ENCODE measurements at regions not wholly inside any gene's neighbourhood (a gene's known extent, or its start where the extent isn't known, plus 50 kb on each side); places are given as distances from the start of the nearest gene placed in this dataset.

DNA sequence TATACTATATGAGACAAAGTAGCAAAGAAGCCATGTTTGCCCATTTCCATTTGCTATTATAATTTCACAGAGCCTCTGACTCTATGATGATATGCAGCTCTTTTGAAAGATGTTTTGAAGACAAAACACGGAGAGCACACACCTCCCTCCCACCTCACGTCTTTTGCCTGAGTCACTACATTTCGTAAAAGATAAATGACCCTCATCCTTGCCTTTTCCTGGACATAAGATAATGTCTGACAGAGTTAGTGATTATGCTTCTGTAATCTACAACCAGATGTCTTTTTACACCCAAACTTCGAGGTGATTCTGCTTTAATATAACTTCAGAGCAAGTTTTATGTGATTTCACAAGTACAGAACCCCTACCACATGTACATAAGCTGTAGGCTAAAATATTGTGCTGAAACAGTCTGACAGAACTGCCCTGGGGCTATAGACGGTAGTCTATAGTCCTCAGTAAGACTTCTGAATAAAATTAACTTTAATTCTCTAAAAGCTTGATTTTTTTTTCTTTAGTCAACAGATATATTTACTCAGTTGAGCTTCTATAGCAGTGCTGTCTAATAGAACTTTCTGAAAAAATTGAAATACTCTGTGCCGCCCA is 99.9 kb downstream of the CD200R1L start:
- DNase-seq: no peak
- H3K4me1 Mint-ChIP-seq (ENCODE audit: low read depth): peaks cover 12% of the 10 kb centered on the region
- no peaks in the 10 kb centered on the region for H3K9me3 Mint-ChIP-seq
- H3K4me3 Mint-ChIP-seq: no peak overlapping the region
- CTCF ChIA-PET: interaction anchor here (4.8 kb wide), 1 partner anchor 12 kb away, joined by 20 read pairs; no protein-coding TSS in a partner anchor
- no peak overlapping the region for H3K27ac Mint-ChIP-seq
- no peaks in the 10 kb centered on the region for H3K36me3 Mint-ChIP-seq (ENCODE audit: low read depth)
- intact Hi-C loops (cut with micrococcal nuclease): no loop called here
- H3K27me3 Mint-ChIP-seq (ENCODE audit: low read depth): no peaks in the 10 kb centered on the region

DNA sequence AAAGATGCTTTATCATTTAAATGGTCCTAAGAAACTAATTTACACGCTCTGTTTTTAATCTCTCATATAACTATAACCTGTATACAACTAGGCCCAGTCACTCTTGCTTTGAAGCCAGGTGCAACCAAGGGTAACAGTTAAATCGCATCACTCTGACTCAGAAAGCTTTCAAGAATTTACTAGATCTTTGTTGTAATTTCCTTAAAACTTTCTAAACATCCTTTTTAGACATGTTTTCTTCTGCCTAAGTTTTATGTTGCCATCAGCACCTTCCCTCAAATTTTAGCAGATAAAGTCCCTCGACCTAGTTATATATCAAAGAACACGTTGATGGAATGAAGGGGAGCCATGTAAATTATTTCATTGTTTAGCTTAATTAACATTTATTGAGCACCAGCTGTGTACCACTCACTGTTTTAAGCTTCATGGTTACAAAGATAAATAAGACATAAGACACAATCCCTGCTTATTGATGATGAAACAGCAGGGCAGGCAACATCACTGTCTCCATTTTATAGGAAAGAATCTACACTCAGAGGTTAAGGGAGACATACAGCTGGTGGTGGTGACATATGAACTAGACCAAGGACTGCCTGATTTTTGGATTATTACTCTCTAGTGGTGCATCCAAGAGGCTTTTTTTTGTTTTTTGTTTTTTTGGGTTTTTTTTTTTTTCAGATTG is 101.0 kb downstream of the CD200R1L start:
- Mint-ChIP-seq H3K9me3 (no peaks in the 10 kb centered on the region), H3K4me3 (no peak overlapping the region), H3K27me3 (ENCODE audit: low read depth) (no peaks in the 10 kb centered on the region), H3K27ac (no peak overlapping the region), H3K36me3 (ENCODE audit: low read depth) (no peaks in the 10 kb centered on the region), H3K4me1 (ENCODE audit: low read depth) (peaks cover 21% of the 10 kb centered on the region)
- peak; percentile 40 for DNase-seq
- intact Hi-C loops (cut with micrococcal nuclease): loop anchor here (1.0 kb wide), 1 partner anchor 8 kb away; no protein-coding TSS in a partner anchor
- CTCF ChIA-PET: interaction anchor here (1.2 to 4.8 kb wide), 3 partner anchors 11 to 234 kb away, joined by 3 to 20 read pairs (median 3); no protein-coding TSS in a partner anchor

- Mint-ChIP-seq H3K27ac (no peak overlapping the region), H3K36me3 (ENCODE audit: low read depth) (no peaks in the 10 kb centered on the region), H3K4me3 (no peak overlapping the region), H3K4me1 (ENCODE audit: low read depth) (peaks cover 28% of the 10 kb centered on the region), H3K27me3 (ENCODE audit: low read depth) (no peaks in the 10 kb centered on the region), H3K9me3 (no peaks in the 10 kb centered on the region)
- no peak for DNase-seq
- CTCF ChIA-PET: interaction anchor here (1.2 to 4.8 kb wide), 3 partner anchors 10 to 234 kb away, joined by 3 to 20 read pairs (median 3); no protein-coding TSS in a partner anchor
- intact Hi-C loops (cut with micrococcal nuclease): loop anchor here (1.0 kb wide), 1 partner anchor 8 kb away; no protein-coding TSS in a partner anchor
Measured at GRCh38 chr3:112744825-112745566, 101.7 kb downstream of the CD200R1L start.

DNA sequence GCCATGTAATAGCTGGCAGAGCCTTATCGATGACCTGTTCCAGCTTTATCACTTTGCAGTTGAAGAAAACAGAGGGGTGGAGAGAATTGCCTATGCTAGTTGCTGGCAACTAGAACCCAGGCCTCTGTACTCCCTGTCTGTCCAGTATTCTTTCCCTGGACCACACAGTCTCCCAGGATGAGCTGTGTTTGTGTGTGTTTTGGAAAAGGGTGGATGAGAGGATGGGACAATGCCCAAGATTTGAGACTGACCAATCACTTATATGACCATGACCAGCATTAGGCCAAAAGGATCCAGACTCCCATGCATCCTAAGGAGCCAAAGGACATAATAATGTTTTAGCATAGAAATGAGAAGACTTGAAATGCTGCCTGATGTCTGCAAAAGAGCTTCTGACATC is 102.6 kb downstream of the CD200R1L start:
- CTCF ChIA-PET: interaction anchor here (1.2 to 4.8 kb wide), 2 partner anchors 9 to 15 kb away, joined by 3 to 20 read pairs; no protein-coding TSS in a partner anchor
- intact Hi-C loops (cut with micrococcal nuclease): no loop called here
- Mint-ChIP-seq H3K4me3 (no peak overlapping the region), H3K36me3 (ENCODE audit: low read depth) (no peaks in the 10 kb centered on the region), H3K9me3 (no peaks in the 10 kb centered on the region), H3K27ac (no peak overlapping the region), H3K4me1 (ENCODE audit: low read depth) (peaks cover 37% of the 10 kb centered on the region), H3K27me3 (ENCODE audit: low read depth) (no peaks in the 10 kb centered on the region)
- no peak for DNase-seq

GRCh38 chr3:112742934-112743333 is 102.0 kb upstream of the CCDC80 start:
- Mint-ChIP-seq H3K27ac (no peak overlapping the region), H3K4me1 (ENCODE audit: low read depth) (peaks cover 45% of the 10 kb centered on the region)
- intact Hi-C loops (cut with micrococcal nuclease): no loop called here

DNA sequence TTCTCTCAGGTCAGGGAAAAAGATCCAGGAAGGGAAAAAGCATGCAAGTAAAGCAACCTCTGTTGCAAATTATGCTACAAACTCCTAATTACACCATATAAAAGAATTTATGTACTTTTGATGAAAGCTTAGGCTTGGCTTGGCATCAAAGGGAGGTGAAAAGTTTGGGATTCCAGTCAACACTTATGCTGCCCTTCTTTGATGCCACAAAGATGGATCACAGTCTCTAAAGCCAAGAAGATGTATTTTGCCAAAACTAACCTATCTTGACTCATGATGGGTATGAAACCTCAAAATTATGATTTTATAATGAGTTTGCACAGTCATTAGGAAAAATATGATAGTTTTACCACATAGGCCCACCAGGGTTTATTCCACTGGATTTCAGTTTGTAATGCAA is 101.0 kb upstream of the CCDC80 start:
- Mint-ChIP-seq H3K4me1 (ENCODE audit: low read depth) (peaks cover 52% of the 10 kb centered on the region), H3K4me3 (no peak overlapping the region), H3K27ac (no peak overlapping the region), H3K27me3 (ENCODE audit: low read depth) (no peaks in the 10 kb centered on the region), H3K9me3 (no peaks in the 10 kb centered on the region), H3K36me3 (ENCODE audit: low read depth) (no peaks in the 10 kb centered on the region)
- CTCF ChIA-PET: no interaction called here
- no peak for DNase-seq
- intact Hi-C loops (cut with micrococcal nuclease): loop anchor here (2.0 kb wide), 1 partner anchor 29 kb away; no protein-coding TSS in a partner anchor

More at GRCh38 chr3:112742934-112743333, 102.0 kb upstream of the CCDC80 start:
- no peaks in the 10 kb centered on the region for H3K36me3 Mint-ChIP-seq (ENCODE audit: low read depth)
- no peak overlapping the region for H3K4me3 Mint-ChIP-seq
- CTCF ChIA-PET: interaction anchor here (0.7 kb wide), 1 partner anchor 66 kb away, joined by 3 read pairs; no protein-coding TSS in a partner anchor
- no peaks in the 10 kb centered on the region for H3K27me3 Mint-ChIP-seq (ENCODE audit: low read depth)
- DNase-seq: no peak
- no peaks in the 10 kb centered on the region for H3K9me3 Mint-ChIP-seq

DNA sequence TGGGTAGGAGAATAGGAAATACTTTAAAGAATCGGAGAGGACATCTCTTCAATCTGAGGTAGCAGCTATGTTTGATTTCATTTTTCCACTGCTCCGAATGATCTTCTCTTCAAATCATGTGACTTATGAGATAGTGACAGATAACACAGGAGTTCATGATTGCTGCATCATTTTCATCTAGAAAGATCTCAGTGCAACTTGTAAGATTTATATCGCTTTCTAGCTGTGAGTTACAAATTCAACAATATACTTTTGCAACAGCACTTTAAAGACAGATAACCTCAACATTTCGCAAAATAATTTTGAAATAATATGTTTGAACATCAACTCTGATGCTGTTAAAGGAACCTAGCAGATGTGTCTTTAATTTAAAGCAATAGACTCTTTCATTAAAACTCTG is 99.9 kb upstream of the CCDC80 start:
- no peak for DNase-seq
- no peak overlapping the region for H3K27ac Mint-ChIP-seq
- no peaks in the 10 kb centered on the region for H3K27me3 Mint-ChIP-seq (ENCODE audit: low read depth)
- H3K4me1 Mint-ChIP-seq (ENCODE audit: low read depth): peaks cover 61% of the 10 kb centered on the region
- intact Hi-C loops (cut with micrococcal nuclease): loop anchor here (2.0 kb wide), 1 partner anchor 30 kb away; no protein-coding TSS in a partner anchor
- no peaks in the 10 kb centered on the region for H3K9me3 Mint-ChIP-seq
- CTCF ChIA-PET: interaction anchor here (1.1 to 1.6 kb wide), 4 partner anchors 20 to 246 kb away, joined by 3 to 5 read pairs (median 4); no protein-coding TSS in a partner anchor
- H3K4me3 Mint-ChIP-seq: no peak overlapping the region
- no peaks in the 10 kb centered on the region for H3K36me3 Mint-ChIP-seq (ENCODE audit: low read depth)

DNA sequence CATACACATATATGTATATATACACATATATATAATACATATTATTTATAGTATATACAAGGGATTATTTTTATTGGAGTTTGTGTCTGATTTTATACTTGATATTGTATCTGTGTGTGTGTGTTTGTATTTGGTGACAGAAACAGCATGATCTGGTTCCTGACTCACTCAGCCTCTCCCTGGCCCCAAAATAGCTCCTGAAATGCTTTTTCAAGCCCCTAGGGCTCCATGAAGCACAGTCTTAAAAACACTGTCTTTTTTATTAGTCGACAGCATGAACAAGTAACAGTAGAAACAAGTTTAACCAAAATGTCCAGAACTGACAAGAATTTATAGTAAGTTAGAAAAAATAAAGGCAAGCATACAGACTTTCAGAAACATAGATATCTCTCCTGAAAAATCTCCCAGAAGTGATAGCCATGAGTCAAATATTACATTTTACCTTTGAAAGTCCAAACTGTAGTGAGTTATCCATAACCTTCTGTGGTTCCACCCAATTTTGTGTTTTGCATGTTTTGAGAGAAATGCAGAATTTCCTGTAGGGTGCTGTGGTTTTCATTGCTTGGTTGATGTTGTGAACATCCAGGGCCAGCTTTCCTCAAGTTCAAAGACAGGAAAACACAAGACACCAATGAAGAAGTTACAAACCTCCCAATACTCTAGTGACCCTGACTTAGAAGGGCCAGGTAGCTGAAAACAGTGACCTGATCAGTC is 98.5 kb upstream of the CCDC80 start:
- H3K4me1 Mint-ChIP-seq (ENCODE audit: low read depth): peaks cover 57% of the 10 kb centered on the region
- intact Hi-C loops (cut with micrococcal nuclease): loop anchor here (5.0 kb wide), 1 partner anchor 602 kb away; no protein-coding TSS in a partner anchor
- DNase-seq: no peak
- no peak overlapping the region for H3K4me3 Mint-ChIP-seq
- H3K27ac Mint-ChIP-seq: no peak overlapping the region
- no peaks in the 10 kb centered on the region for H3K27me3 Mint-ChIP-seq (ENCODE audit: low read depth)
- no peaks in the 10 kb centered on the region for H3K36me3 Mint-ChIP-seq (ENCODE audit: low read depth)
- CTCF ChIA-PET: interaction anchor here (0.6 to 1.6 kb wide), 7 partner anchors 21 to 267 kb away, joined by 3 to 5 read pairs (median 3); no protein-coding TSS in a partner anchor
- no peaks in the 10 kb centered on the region for H3K9me3 Mint-ChIP-seq

- H3K27me3 Mint-ChIP-seq (ENCODE audit: low read depth): no peaks in the 10 kb centered on the region
- no peaks in the 10 kb centered on the region for H3K9me3 Mint-ChIP-seq
- H3K27ac Mint-ChIP-seq: no peak overlapping the region
- no peak for DNase-seq
- intact Hi-C loops (cut with micrococcal nuclease): loop anchor here (5.0 kb wide), 1 partner anchor 601 kb away; no protein-coding TSS in a partner anchor
- CTCF ChIA-PET: interaction anchor here (1.5 to 2.4 kb wide), 3 partner anchors 90 to 156 kb away, joined by 3 to 10 read pairs (median 7); no protein-coding TSS in a partner anchor
- H3K4me1 Mint-ChIP-seq (ENCODE audit: low read depth): peaks cover 57% of the 10 kb centered on the region
- H3K36me3 Mint-ChIP-seq (ENCODE audit: low read depth): no peaks in the 10 kb centered on the region
- H3K4me3 Mint-ChIP-seq: no peak overlapping the region
Measured at GRCh38 chr3:112738366-112738765, 97.4 kb upstream of the CCDC80 start.

- DNase-seq: peak; percentile 22
- CTCF ChIA-PET: interaction anchor here (0.9 to 4.6 kb wide), 8 partner anchors 9 to 242 kb away, joined by 3 to 54 read pairs (median 8); partner anchors contain the start of gene CCDC80
- no peaks in the 10 kb centered on the region for H3K9me3 Mint-ChIP-seq
Measured at GRCh38 chr3:112736805-112737566, 96.0 kb upstream of the CCDC80 start.

GRCh38 chr3:112736386-112736785 is 95.4 kb upstream of the CCDC80 start:
- CTCF ChIA-PET: interaction anchor here (0.7 to 4.6 kb wide), 10 partner anchors 9 to 277 kb away, joined by 3 to 54 read pairs (median 7); partner anchors contain the start of gene CCDC80
- intact Hi-C loops (cut with micrococcal nuclease): loop anchor here (2.0 to 5.0 kb wide), 3 partner anchors 60 to 599 kb away; no protein-coding TSS in a partner anchor
- Mint-ChIP-seq H3K27ac (peak overlapping the region; percentile 41), H3K27me3 (ENCODE audit: low read depth) (no peaks in the 10 kb centered on the region), H3K4me1 (ENCODE audit: low read depth) (peaks cover 54% of the 10 kb centered on the region), H3K36me3 (ENCODE audit: low read depth) (no peaks in the 10 kb centered on the region), H3K9me3 (no peaks in the 10 kb centered on the region), H3K4me3 (no peak overlapping the region)
- DNase-seq: no peak

More at GRCh38 chr3:112736805-112737566, 96.0 kb upstream of the CCDC80 start:
- Mint-ChIP-seq H3K36me3 (ENCODE audit: low read depth) (no peaks in the 10 kb centered on the region), H3K27me3 (ENCODE audit: low read depth) (no peaks in the 10 kb centered on the region), H3K4me3 (no peak overlapping the region), H3K4me1 (ENCODE audit: low read depth) (peaks cover 57% of the 10 kb centered on the region), H3K27ac (peak overlapping the region; percentile 26)
- intact Hi-C loops (cut with micrococcal nuclease): loop anchor here (1.0 to 5.0 kb wide), 6 partner anchors 8 to 600 kb away; a partner anchor contains a TSS

Data from activated naive CD4-positive, alpha-beta T cell treated with anti-CD3 and anti-CD28 coated beads for 36 hours (primary cell).